Hematopoietic multipotent progenitor cell treated with erythropoietin and hydrocortisone succinate and interleukin-3 and kit ligand, for 4 days (in vitro differentiated cells): ENCODE measurements at regions not wholly inside any gene's neighbourhood (a gene's known extent, or its start where the extent isn't known, plus 50 kb on each side); places are given as distances from the start of the nearest gene placed in this dataset.

Experiments used
- DNase-seq: peaks from one replicate; pipeline ENCODE4 v3.0.0-alpha.2; 2015

- no peak for DNase-seq
Measured at GRCh38 chr10:126851414-126852108, 53.7 kb upstream of the DOCK1 start.

- no peak for DNase-seq
Measured at GRCh38 chr10:126854726-126855495, 50.3 kb upstream of the DOCK1 start.
